ENCODE measurements at regions not wholly inside any gene's neighbourhood (a gene's known extent, or its start where the extent isn't known, plus 50 kb on each side); places are given as distances from the start of the nearest gene placed in this dataset.

GRCh38 chr15:24078310-24079029 is 391.4 kb upstream of the NDN start:
- TF ChIP-seq CTCF (IDR thresholded peaks at IDR 0.05) (no peak), POLR2A (IDR thresholded peaks at IDR 0.05) (no peak)

Data from right lobe of liver (tissue), 4 donors.